Ishikawa (cell line): ENCODE measurements at regions not wholly inside any gene's neighbourhood (a gene's known extent, or its start where the extent isn't known, plus 50 kb on each side); places are given as distances from the start of the nearest gene placed in this dataset.

Experiments
- CEBPB ChIP-seq: IDR thresholded peaks from 2 replicates; pipeline ENCODE4 v1.6.1; 2012
- CREB1 ChIP-seq: IDR thresholded peaks from 2 replicates; pipeline ENCODE4 v1.6.1; 2012; ENCODE audit warnings: low read depth
- EGR1 ChIP-seq: IDR thresholded peaks from 2 replicates; pipeline ENCODE4 v1.6.1; 2012
- EP300 ChIP-seq: IDR thresholded peaks from 2 replicates; pipeline ENCODE4 v1.6.1; 2012; ENCODE audit warnings: borderline replicate concordance
- FOXM1 ChIP-seq: IDR thresholded peaks from 2 replicates; pipeline ENCODE4 v1.6.1; 2012; ENCODE audit warnings: low read depth, borderline replicate concordance
- MAX ChIP-seq: IDR thresholded peaks from 2 replicates; pipeline ENCODE4 v1.6.1; 2012
- NFIC ChIP-seq: IDR thresholded peaks from 2 replicates; pipeline ENCODE4 v1.6.1; 2012
- RAD21 ChIP-seq: IDR thresholded peaks from 2 replicates; pipeline ENCODE4 v1.6.1; 2012; ENCODE audit warnings: low read depth
- REST ChIP-seq: IDR thresholded peaks from 2 replicates; pipeline ENCODE4 v1.6.1; 2012; ENCODE audit warnings: low read depth, mild to moderate bottlenecking
- TAF1 ChIP-seq: IDR thresholded peaks from 2 replicates; pipeline ENCODE4 v1.6.1; 2012; ENCODE audit warnings: low read depth, mild to moderate bottlenecking
- TCF12 ChIP-seq: IDR thresholded peaks from 2 replicates; pipeline ENCODE4 v1.6.1; 2012; ENCODE audit warnings: low read depth
- TEAD4 ChIP-seq: IDR thresholded peaks from 2 replicates; pipeline ENCODE4 v1.6.1; 2012
- USF1 ChIP-seq: IDR thresholded peaks from 2 replicates; pipeline ENCODE4 v1.6.1; 2012
- YY1 ChIP-seq: IDR thresholded peaks from 2 replicates; pipeline ENCODE4 v1.6.1; 2012; ENCODE audit warnings: low read depth
- ZBTB7A ChIP-seq: IDR thresholded peaks from 2 replicates; pipeline ENCODE4 v1.6.1; 2012; ENCODE audit warnings: low read depth

GRCh38 chr1:169044296-169044695 lies 62.2 kb upstream of the ATP1B1 start:
- TF ChIP-seq CEBPB (no peak), NFIC (no peak), MAX (no peak), CREB1 (no peak), ZBTB7A (no peak), FOXM1 (no peak), TCF12 (no peak), EP300 (no peak), RAD21 (no peak), REST (no peak)

- TF ChIP-seq YY1 (no peak), USF1 (no peak), CREB1 (no peak), REST (no peak), NFIC (no peak), MAX (no peak), EP300 (no peak), CEBPB (no peak), TCF12 (no peak), ZBTB7A (no peak), TAF1 (no peak), RAD21 (no peak), EGR1 (no peak), TEAD4 (no peak), FOXM1 (no peak)
These were observed 61.5 kb upstream of the ATP1B1 start for GRCh38 chr1:169044971-169045370.

GRCh38 chr1:169046671-169047070 lies 59.8 kb upstream of the ATP1B1 start:
- TF ChIP-seq FOXM1 (no peak), TEAD4 (no peak), YY1 (no peak), USF1 (no peak), NFIC (no peak), EGR1 (no peak), TAF1 (no peak), ZBTB7A (no peak), REST (no peak), RAD21 (no peak), MAX (no peak), TCF12 (no peak), CEBPB (no peak), EP300 (no peak), CREB1 (no peak)

- TF ChIP-seq CREB1 (no peak), YY1 (no peak), USF1 (no peak), NFIC (no peak), RAD21 (no peak), TCF12 (no peak), TAF1 (no peak), MAX (no peak), EGR1 (no peak), EP300 (no peak), TEAD4 (no peak), ZBTB7A (no peak), FOXM1 (no peak), CEBPB (no peak), REST (no peak)
These were observed 59.4 kb upstream of the ATP1B1 start for GRCh38 chr1:169047074-169047473.
